ENCODE measurements at regions not wholly inside any gene's neighbourhood (a gene's known extent, or its start where the extent isn't known, plus 50 kb on each side); places are given as distances from the start of the nearest gene placed in this dataset.

DNA sequence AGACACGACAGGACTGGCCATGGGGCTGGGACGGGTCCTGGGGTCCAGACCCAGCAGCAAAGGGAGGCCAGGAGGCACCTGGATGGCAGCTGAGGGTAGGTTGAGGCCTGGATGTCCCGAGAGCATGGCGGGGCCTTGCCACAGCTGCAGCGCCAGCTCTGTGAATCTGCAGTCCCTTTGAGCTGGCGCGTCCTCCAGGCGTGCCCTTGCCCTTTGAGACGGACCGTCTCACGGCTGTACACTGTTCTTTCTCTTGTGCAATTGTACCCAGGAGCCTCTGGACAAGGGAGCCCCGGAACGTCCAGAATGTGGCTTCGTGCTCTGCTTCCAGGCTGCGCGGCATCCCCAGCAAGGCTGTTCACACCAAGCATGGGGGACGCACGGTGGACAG, 69.5 kb upstream of the CIBAR2 start:
- TF ChIP-seq, protein P1, sequence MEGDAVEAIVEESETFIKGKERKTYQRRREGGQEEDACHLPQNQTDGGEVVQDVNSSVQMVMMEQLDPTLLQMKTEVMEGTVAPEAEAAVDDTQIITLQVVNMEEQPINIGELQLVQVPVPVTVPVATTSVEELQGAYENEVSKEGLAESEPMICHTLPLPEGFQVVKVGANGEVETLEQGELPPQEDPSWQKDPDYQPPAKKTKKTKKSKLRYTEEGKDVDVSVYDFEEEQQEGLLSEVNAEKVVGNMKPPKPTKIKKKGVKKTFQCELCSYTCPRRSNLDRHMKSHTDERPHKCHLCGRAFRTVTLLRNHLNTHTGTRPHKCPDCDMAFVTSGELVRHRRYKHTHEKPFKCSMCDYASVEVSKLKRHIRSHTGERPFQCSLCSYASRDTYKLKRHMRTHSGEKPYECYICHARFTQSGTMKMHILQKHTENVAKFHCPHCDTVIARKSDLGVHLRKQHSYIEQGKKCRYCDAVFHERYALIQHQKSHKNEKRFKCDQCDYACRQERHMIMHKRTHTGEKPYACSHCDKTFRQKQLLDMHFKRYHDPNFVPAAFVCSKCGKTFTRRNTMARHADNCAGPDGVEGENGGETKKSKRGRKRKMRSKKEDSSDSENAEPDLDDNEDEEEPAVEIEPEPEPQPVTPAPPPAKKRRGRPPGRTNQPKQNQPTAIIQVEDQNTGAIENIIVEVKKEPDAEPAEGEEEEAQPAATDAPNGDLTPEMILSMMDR (IDR thresholded peaks at IDR 0.05), result no peak
- no peak for TF ChIP-seq POLR2A (IDR thresholded peaks at IDR 0.05)
